ENCODE measurements at regions not wholly inside any gene's neighbourhood (a gene's known extent, or its start where the extent isn't known, plus 50 kb on each side); places are given as distances from the start of the nearest gene placed in this dataset.

- Histone ChIP-seq H3K4me1 (ENCODE audit: control insufficient read depth in 4 of 4, insufficient read depth in 4 of 4, low read length in 3 of 4) (no peaks in the 10 kb centered on the region), H3K9me3 (ENCODE audit: control insufficient read depth in 4 of 4, low read length in 3 of 4) (no peaks in the 10 kb centered on the region), H3K27me3 (ENCODE audit: control insufficient read depth in 4 of 4, insufficient read depth in 4 of 4, low read length in 3 of 4) (no peaks in the 10 kb centered on the region), H3K4me3 (ENCODE audit: low read depth in 1 of 3, low read length in 3 of 3) (no peak overlapping the region), H3K27ac (ENCODE audit: low read depth in 1 of 2, low read length in 2 of 2) (no peak overlapping the region), H3K9ac (ENCODE audit: low read depth in 1 of 2, low read length in 2 of 2) (no peak overlapping the region), H3K36me3 (ENCODE audit: control insufficient read depth in 4 of 4, insufficient read depth in 3 of 4, low read depth in 1 of 4, low read length in 3 of 4) (no peaks in the 10 kb centered on the region)
- 36% methylated on average over 11 of the region's 11 CpGs for WGBS
- no peak for DNase-seq (ENCODE audit: low spot score)
- TF ChIP-seq TAF1 (conservative IDR thresholded peaks at IDR 0.05) (no peak), ZBTB33 (IDR thresholded peaks at IDR 0.05) (no peak), ATF3 (IDR thresholded peaks at IDR 0.05) (no peak), SP1 (IDR thresholded peaks at IDR 0.05) (no peak), CTCF (IDR thresholded peaks at IDR 0.05; ENCODE audit: low read depth, low read length, missing input control) (peak; percentile 72), GABPA (IDR thresholded peaks at IDR 0.05 in 1 of 2, conservative IDR thresholded peaks at IDR 0.05 in 1 of 2) (no peak), FOXA2 (IDR thresholded peaks at IDR 0.05) (no peak), HNF4A (conservative IDR thresholded peaks at IDR 0.05) (no peak), EGR1 (IDR thresholded peaks at IDR 0.05; ENCODE audit: low read depth in 2 of 2) (no peak), JUND (IDR thresholded peaks at IDR 0.05) (no peak), MAX (IDR thresholded peaks at IDR 0.05) (no peak), FOXA1 (IDR thresholded peaks at IDR 0.05) (no peak), RAD21 (IDR thresholded peaks at IDR 0.05) (peak; percentile 79 to 80)
Measured at GRCh38 chr13:91133941-91134802, 213.3 kb upstream of the MIR17HG start.

GRCh38 chr13:91134803-91135184 lies 212.7 kb upstream of the MIR17HG start:
- DNase-seq (ENCODE audit: low spot score) = no peak
- TF ChIP-seq EGR1 (IDR thresholded peaks at IDR 0.05; ENCODE audit: low read depth in 2 of 2) = no peak
- no peak for TF ChIP-seq HNF4A (conservative IDR thresholded peaks at IDR 0.05)
- no peak for TF ChIP-seq FOXA2 (IDR thresholded peaks at IDR 0.05)
- no peak for TF ChIP-seq YY1 (IDR thresholded peaks at IDR 0.05)
- TF ChIP-seq SP1 (IDR thresholded peaks at IDR 0.05) = no peak
- no peak for TF ChIP-seq FOXA1 (IDR thresholded peaks at IDR 0.05)
- no peak for TF ChIP-seq TAF1 (conservative IDR thresholded peaks at IDR 0.05)
- TF ChIP-seq GABPA (IDR thresholded peaks at IDR 0.05 in 1 of 2, conservative IDR thresholded peaks at IDR 0.05 in 1 of 2) = no peak
- no peak for TF ChIP-seq JUND (IDR thresholded peaks at IDR 0.05)
- TF ChIP-seq ZBTB33 (IDR thresholded peaks at IDR 0.05) = no peak
- no peak for TF ChIP-seq CTCF (IDR thresholded peaks at IDR 0.05; ENCODE audit: low read depth, low read length, missing input control)
- no peak for TF ChIP-seq RAD21 (IDR thresholded peaks at IDR 0.05)
- no peak for TF ChIP-seq REST (IDR thresholded peaks at IDR 0.05)
- TF ChIP-seq HNF4G (IDR thresholded peaks at IDR 0.05) = no peak
- no peak overlapping the region for H3K9ac ChIP-seq (ENCODE audit: low read depth in 1 of 2, low read length in 2 of 2)
- no peaks in the 10 kb centered on the region for H3K4me1 ChIP-seq (ENCODE audit: control insufficient read depth in 4 of 4, insufficient read depth in 4 of 4, low read length in 3 of 4)
- H3K36me3 ChIP-seq (ENCODE audit: control insufficient read depth in 4 of 4, insufficient read depth in 3 of 4, low read depth in 1 of 4, low read length in 3 of 4) = no peaks in the 10 kb centered on the region
- H3K27ac ChIP-seq (ENCODE audit: low read depth in 1 of 2, low read length in 2 of 2) = no peak overlapping the region
- H3K4me3 ChIP-seq (ENCODE audit: low read depth in 1 of 3, low read length in 3 of 3) = no peak overlapping the region
- no peaks in the 10 kb centered on the region for H3K27me3 ChIP-seq (ENCODE audit: control insufficient read depth in 4 of 4, insufficient read depth in 4 of 4, low read length in 3 of 4)
- WGBS = 89% methylated on average over 2 of the region's 2 CpGs
- H3K9me3 ChIP-seq (ENCODE audit: control insufficient read depth in 4 of 4, low read length in 3 of 4) = no peaks in the 10 kb centered on the region

Measured in liver (tissue), 8 donors.